ENCODE measurements at regions not wholly inside any gene's neighbourhood (a gene's known extent, or its start where the extent isn't known, plus 50 kb on each side); places are given as distances from the start of the nearest gene placed in this dataset.

DNA sequence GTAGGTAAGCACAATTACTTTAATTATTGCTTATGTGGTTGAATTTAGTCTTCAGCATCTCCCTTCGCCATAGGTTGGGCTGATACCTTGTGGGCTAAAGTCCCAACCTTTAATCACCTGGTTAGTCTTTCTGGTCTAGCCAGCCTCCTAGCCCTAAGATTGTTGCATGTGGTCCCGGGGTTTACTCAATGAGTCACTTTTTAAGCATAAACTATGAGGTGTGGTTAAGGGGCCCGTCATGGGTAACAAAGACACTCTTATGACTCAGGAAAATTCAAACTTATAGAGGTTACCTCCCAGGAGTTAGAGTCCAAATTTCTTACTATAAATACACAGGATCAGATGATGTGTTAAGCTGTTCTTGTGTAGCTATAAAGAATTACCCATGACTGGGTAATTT lies 841.6 kb downstream of the TRIB2 start:
- CTCF ChIA-PET: no interaction called here
- no peak overlapping the region for H3K9ac ChIP-seq (replicated peaks; ENCODE audit: extremely low read depth, insufficient read depth, low read length)
- no peaks in the 10 kb centered on the region for H3K79me2 ChIP-seq (ENCODE audit: control insufficient read depth, insufficient read depth, low read length)
- no TSS peak for BruUV-seq (replicated peaks)
- TF ChIP-seq EZH2 (IDR thresholded peaks at IDR 0.05; ENCODE audit: borderline replicate concordance, low read depth, low read length, severe bottlenecking) (no peak), POLR2A (IDR thresholded peaks at IDR 0.05; ENCODE audit: low read depth, low read length) (no peak), POLR2AphosphoS5 (IDR thresholded peaks at IDR 0.05; ENCODE audit: insufficient read depth, low read depth, low read length) (no peak), CTCF (IDR thresholded peaks at IDR 0.05; ENCODE audit: extremely low read depth in 1 of 2, insufficient read depth in 1 of 2, low read depth in 1 of 2, low read length in 2 of 2) (no peak), GATA2 (IDR thresholded peaks at IDR 0.05; ENCODE audit: insufficient read depth, insufficient read length, low read depth, low read length) (no peak), JUN (IDR thresholded peaks at IDR 0.05; ENCODE audit: borderline replicate concordance, insufficient read depth, insufficient read length, low read depth) (no peak), MYC (IDR thresholded peaks at IDR 0.05; ENCODE audit: low read depth, low read length) (no peak), FOS (IDR thresholded peaks at IDR 0.05; ENCODE audit: borderline replicate concordance, insufficient read depth, low read length) (no peak)
- TF ChIP-seq, protein P1, sequence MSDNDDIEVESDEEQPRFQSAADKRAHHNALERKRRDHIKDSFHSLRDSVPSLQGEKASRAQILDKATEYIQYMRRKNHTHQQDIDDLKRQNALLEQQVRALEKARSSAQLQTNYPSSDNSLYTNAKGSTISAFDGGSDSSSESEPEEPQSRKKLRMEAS (IDR thresholded peaks at IDR 0.05; ENCODE audit: insufficient read depth, insufficient read length): no peak
- DNase-seq (ENCODE audit: low read depth, low spot score) (no peak), FAIRE-seq (no peak)
- no peak overlapping the region for H2AFZ ChIP-seq (ENCODE audit: low read depth, low read length)
- no peaks in the 10 kb centered on the region for H3K27me3 ChIP-seq (ENCODE audit: control insufficient read depth in 2 of 2, insufficient read depth in 2 of 2, low read length in 2 of 2)
- intact Hi-C loops (cut with micrococcal nuclease): no loop called here
- no peak overlapping the region for H3K4me2 ChIP-seq (ENCODE audit: insufficient read depth, low read length)
- H3K9me1 ChIP-seq (replicated peaks; ENCODE audit: control insufficient read depth, extremely low read depth, insufficient read depth, low read length): no peaks in the 10 kb centered on the region
- no peaks in the 10 kb centered on the region for H3K36me3 ChIP-seq (ENCODE audit: control insufficient read depth in 2 of 2, extremely low read depth in 1 of 2, insufficient read depth in 2 of 2, low read length in 2 of 2)
- POLR2A ChIA-PET: no interaction called here
- peaks cover 3% of the 10 kb centered on the region for H3K9me3 ChIP-seq (replicated peaks; ENCODE audit: control insufficient read depth, insufficient read depth, low read length)
- peaks cover 2% of the 10 kb centered on the region for H4K20me1 ChIP-seq (replicated peaks; ENCODE audit: control insufficient read depth, extremely low read depth, insufficient read depth, low read length)
- no peak overlapping the region for H3K4me3 ChIP-seq (replicated peaks in 1 of 3; ENCODE audit: insufficient read depth in 1 of 3, low read depth in 1 of 3, low read length in 3 of 3)
- dilution Hi-C loops (cut with MboI; ENCODE audit: extremely low pct_ligation_motif_present, low sequenced_read_pairs): no loop called here
- H3K4me1 ChIP-seq (ENCODE audit: control insufficient read depth, extremely low read depth, insufficient read depth, low read length): no peaks in the 10 kb centered on the region
- H3K27ac ChIP-seq (ENCODE audit: insufficient read depth, low read depth, low read length): no peak overlapping the region

Measured in endothelial cell of umbilical vein (primary cell).